DOHH2 (cell line): ENCODE measurements at regions not wholly inside any gene's neighbourhood (a gene's known extent, or its start where the extent isn't known, plus 50 kb on each side); places are given as distances from the start of the nearest gene placed in this dataset.

Experiments used
- H3F3A ChIP-seq: fragments of 200-600 bp; sonication (generic), shearing (Covaris generic); 2 replicates; pipeline ENCODE4 v1.6.0; 2016; ENCODE audit warnings: antibody characterized with exemption, mild to moderate bottlenecking; ENCODE audit not compliant: control insufficient read depth, insufficient read depth
- H3K27ac ChIP-seq: fragments of 200-600 bp; sonication (generic); 2 replicates; pipeline ENCODE4 v1.5.1; 2014; ENCODE audit warnings: low read depth, mild to moderate bottlenecking, low read length, moderate library complexity
- H3K27me3 ChIP-seq: fragments of 200-600 bp; sonication (generic); 2 replicates; pipeline ENCODE4 v1.6.1; 2014; ENCODE audit warnings: mild to moderate bottlenecking, low read length, mixed read lengths; ENCODE audit not compliant: control insufficient read depth
- H3K36me3 ChIP-seq: fragments of 200-600 bp; sonication (generic); 2 replicates; pipeline ENCODE4 v1.6.1; 2014; ENCODE audit warnings: mild to moderate bottlenecking, low read length, moderate library complexity, mixed read lengths; ENCODE audit not compliant: control insufficient read depth
- H3K4me1 ChIP-seq: fragments of 200-600 bp; sonication (generic); 2 replicates; pipeline ENCODE4 v1.6.1; 2014; ENCODE audit warnings: mild to moderate bottlenecking, low read length, mixed read lengths; ENCODE audit not compliant: control insufficient read depth
- H3K4me2 ChIP-seq: fragments of 200-600 bp; sonication (generic); 2 replicates; pipeline ENCODE4 v1.6.0; 2014; ENCODE audit warnings: mild to moderate bottlenecking, low read length, moderate library complexity
- H3K4me3 ChIP-seq: fragments of 200-600 bp; sonication (generic); 2 replicates; pipeline ENCODE4 v1.5.1; 2014; ENCODE audit warnings: mild to moderate bottlenecking, low read length, mixed read lengths
- H3K79me2 ChIP-seq: fragments of 200-600 bp; sonication (generic); 2 replicates; pipeline ENCODE4 v1.6.1; 2014; ENCODE audit warnings: mild to moderate bottlenecking, low read length, mixed read lengths; ENCODE audit not compliant: control insufficient read depth
- H3K9me2 ChIP-seq: fragments of 200-600 bp; sonication (generic); replicated peaks from 2 replicates; pipeline ENCODE4 v1.6.1; 2014; ENCODE audit warnings: mild to moderate bottlenecking, low read length, mixed read lengths; ENCODE audit not compliant: control insufficient read depth
- H3K9me3 ChIP-seq: fragments of 200-600 bp; sonication (generic); 2 replicates; pipeline ENCODE4 v1.6.1; 2014; ENCODE audit warnings: antibody characterized with exemption, low read length, mixed read lengths; ENCODE audit not compliant: control insufficient read depth, insufficient read depth
- H4K20me1 ChIP-seq: fragments of 200-600 bp; sonication (generic); 2 replicates; pipeline ENCODE4 v1.6.0; 2014; ENCODE audit warnings: low read depth, mild to moderate bottlenecking, antibody characterized with exemption, low read length, moderate library complexity; ENCODE audit not compliant: control insufficient read depth, insufficient read depth
- CTCF ChIP-seq: fragments of 200-600 bp; sonication (generic); IDR thresholded peaks from one replicate; pipeline ENCODE4 v1.5.1; 2014; ENCODE audit warnings: antibody characterized with exemption, mild to moderate bottlenecking, low read depth, low read length; ENCODE audit not compliant: poor library complexity, severe bottlenecking
- EZH2phosphoT487 ChIP-seq: fragments of 200-600 bp; sonication (generic); IDR thresholded peaks from 2 replicates; pipeline ENCODE4 v1.6.1; 2017; ENCODE audit warnings: borderline replicate concordance, mild to moderate bottlenecking, antibody characterized with exemption, low read length, moderate library complexity, mixed read lengths

- Histone ChIP-seq H3K4me2 (no peak overlapping the region), H3K4me3 (no peak overlapping the region), H4K20me1 (no peaks in the 10 kb centered on the region), H3K27ac (no peak overlapping the region), H3F3A (no peaks in the 10 kb centered on the region), H3K36me3 (no peaks in the 10 kb centered on the region), H3K79me2 (no peaks in the 10 kb centered on the region), H3K9me2 (no peaks in the 10 kb centered on the region), H3K9me3 (no peaks in the 10 kb centered on the region; the same call in 1 of the 2 replicates), H3K27me3 (no peaks in the 10 kb centered on the region), H3K4me1 (no peaks in the 10 kb centered on the region)
- TF ChIP-seq EZH2phosphoT487, result no peak
- no peak for TF ChIP-seq CTCF
These were observed 1316.7 kb upstream of the TMEM132C start for GRCh38 chr12:126950266-126950665.

GRCh38 chr12:126952096-126953007, 1314.6 kb upstream of the TMEM132C start:
- Histone ChIP-seq H3K79me2 (no peaks in the 10 kb centered on the region), H3K36me3 (no peaks in the 10 kb centered on the region), H4K20me1 (no peaks in the 10 kb centered on the region), H3K9me3 (no peaks in the 10 kb centered on the region; the same call in 1 of the 2 replicates), H3K4me2 (no peak overlapping the region), H3K9me2 (no peaks in the 10 kb centered on the region), H3K4me3 (no peak overlapping the region), H3K27ac (no peak overlapping the region), H3K4me1 (no peaks in the 10 kb centered on the region), H3K27me3 (no peaks in the 10 kb centered on the region), H3F3A (no peaks in the 10 kb centered on the region)
- TF ChIP-seq EZH2phosphoT487 (no peak), CTCF (no peak)

- Histone ChIP-seq H3K79me2 (no peaks in the 10 kb centered on the region), H3K36me3 (no peaks in the 10 kb centered on the region), H3K4me1 (no peaks in the 10 kb centered on the region), H3K4me2 (no peak overlapping the region), H3K9me2 (no peaks in the 10 kb centered on the region), H3K9me3 (no peaks in the 10 kb centered on the region; the same call in 1 of the 2 replicates), H3K4me3 (no peak overlapping the region), H3F3A (no peaks in the 10 kb centered on the region), H3K27me3 (no peaks in the 10 kb centered on the region), H3K27ac (no peak overlapping the region), H4K20me1 (no peaks in the 10 kb centered on the region)
- TF ChIP-seq CTCF (no peak), EZH2phosphoT487 (no peak)
These were observed 1313.5 kb upstream of the TMEM132C start for GRCh38 chr12:126953365-126953889.
